ENCODE measurements at regions not wholly inside any gene's neighbourhood (a gene's known extent, or its start where the extent isn't known, plus 50 kb on each side); places are given as distances from the start of the nearest gene placed in this dataset.

DNA sequence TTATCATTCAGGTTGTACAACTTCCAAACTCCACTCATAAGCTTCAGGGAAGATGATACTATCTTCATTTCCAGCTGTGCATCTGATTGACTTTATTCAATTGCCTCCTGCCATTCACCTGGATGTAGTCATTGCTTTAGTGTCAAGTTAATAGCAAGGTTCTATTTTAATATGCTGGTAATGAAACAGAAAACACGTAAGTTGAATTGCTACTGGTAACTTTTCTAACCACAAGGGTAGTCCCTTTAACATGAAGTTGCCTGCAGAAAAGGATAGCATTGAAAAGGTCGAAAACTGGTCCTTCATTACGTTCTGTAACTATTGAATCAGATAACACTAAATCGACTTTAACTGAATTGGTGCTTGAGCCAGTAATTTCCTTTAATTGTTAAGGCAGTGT is 459.4 kb upstream of the CDH6 start:
- H3K36me3 Mint-ChIP-seq, result no peaks in the 10 kb centered on the region
- H3K4me3 Mint-ChIP-seq, result no peak overlapping the region
- no peaks in the 10 kb centered on the region for H3K27me3 Mint-ChIP-seq
- peaks cover 3% of the 10 kb centered on the region for H3K9me3 Mint-ChIP-seq
- DNase-seq (no peak), ATAC-seq (ENCODE audit: low read depth) (no peak)
- POLR2A ChIA-PET, result no interaction called here
- no peak overlapping the region for H3K27ac Mint-ChIP-seq
- H3K4me1 Mint-ChIP-seq, result no peaks in the 10 kb centered on the region

DNA sequence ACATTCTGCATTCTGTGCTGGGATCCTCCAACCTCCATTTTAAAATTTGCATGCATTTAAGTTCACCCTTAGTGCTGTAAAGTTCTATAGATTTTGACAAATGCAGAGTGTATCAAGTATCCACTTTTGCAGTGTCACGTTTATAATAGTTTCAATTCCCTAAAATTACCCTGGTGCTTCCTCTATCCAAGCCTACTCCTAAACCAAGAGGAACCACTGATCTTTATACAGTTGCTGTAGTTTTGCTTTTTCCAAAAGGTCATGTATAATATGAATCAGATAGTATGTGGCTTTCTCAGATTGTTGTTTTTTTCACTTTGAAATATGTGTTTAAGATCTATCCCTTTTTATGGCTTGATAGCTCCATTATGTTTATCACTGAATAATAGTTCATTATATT is 468.4 kb upstream of the CDH6 start:
- Mint-ChIP-seq H3K36me3 (no peaks in the 10 kb centered on the region), H3K4me3 (no peak overlapping the region), H3K27ac (no peak overlapping the region), H3K27me3 (no peaks in the 10 kb centered on the region), H3K9me3 (peaks cover 1% of the 10 kb centered on the region), H3K4me1 (no peaks in the 10 kb centered on the region)
- POLR2A ChIA-PET, result no interaction called here
- ATAC-seq (ENCODE audit: low read depth) (no peak), DNase-seq (no peak)

DNA sequence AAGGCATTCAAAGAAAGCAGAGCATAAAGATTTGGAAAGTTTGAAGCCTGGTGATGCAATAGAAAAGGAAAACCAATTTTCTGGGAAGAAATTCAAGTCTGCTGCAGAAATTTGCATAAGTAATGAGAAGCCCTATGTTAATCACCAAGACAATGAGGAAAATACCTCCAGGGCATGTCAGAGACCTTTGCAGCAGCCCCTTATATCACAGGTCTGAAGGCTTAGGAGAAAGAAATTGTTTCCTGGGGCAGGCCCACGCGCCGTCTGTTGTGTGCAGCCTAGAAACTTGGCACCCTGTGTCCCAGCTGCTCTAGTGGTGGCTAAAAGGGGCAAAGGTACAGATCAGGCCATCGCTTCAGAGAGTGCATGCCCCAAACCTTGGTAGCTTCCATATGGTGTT is 495.3 kb upstream of the CDH6 start:
- POLR2A ChIA-PET, result no interaction called here
- Mint-ChIP-seq H3K4me3 (no peak overlapping the region), H3K27me3 (no peaks in the 10 kb centered on the region), H3K4me1 (no peaks in the 10 kb centered on the region), H3K36me3 (no peaks in the 10 kb centered on the region), H3K27ac (no peak overlapping the region), H3K9me3 (peaks cover 10% of the 10 kb centered on the region)
- ATAC-seq (ENCODE audit: low read depth) (no peak), DNase-seq (no peak)

DNA sequence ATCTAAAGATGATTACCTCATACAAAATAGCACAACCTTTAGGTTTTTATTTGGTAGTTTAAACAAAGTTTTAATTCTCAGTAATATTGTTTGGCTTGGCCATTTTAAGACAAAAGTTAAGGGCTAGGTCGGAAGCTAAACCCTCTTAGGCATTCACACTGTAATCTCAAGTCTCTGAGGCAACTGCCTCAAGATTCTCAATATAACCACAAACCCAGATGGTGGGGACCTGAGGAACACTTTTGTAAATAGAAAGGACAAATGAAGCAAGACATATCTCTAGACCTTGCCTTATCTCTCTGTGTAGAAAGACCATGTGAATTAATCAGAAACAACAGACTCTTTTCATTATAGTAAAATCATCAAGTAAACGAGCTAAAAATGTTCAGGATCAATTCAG is 500.2 kb upstream of the CDH6 start:
- H3K9me3 Mint-ChIP-seq, result peaks cover 3% of the 10 kb centered on the region
- no peaks in the 10 kb centered on the region for H3K27me3 Mint-ChIP-seq
- POLR2A ChIA-PET, result no interaction called here

DNA sequence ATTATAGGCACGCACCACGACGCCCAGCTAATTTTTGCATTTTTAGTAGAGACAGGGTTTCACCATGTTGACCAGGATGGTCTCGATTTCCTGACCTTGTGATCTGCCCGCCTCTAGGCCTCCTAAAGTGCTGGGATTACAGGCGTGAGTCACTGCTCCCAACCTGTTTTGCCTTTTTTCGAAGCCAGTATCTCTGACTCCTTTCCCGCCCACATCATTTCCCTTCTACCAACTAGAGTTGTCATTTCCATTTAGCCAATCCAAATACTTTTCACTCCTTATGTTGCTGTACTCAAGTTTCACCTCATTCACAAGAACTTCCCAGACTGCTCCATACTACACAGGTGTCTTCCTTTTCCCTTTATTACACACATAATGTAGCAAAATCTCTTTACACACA is 502.6 kb upstream of the CDH6 start:
- no peak overlapping the region for H3K4me3 Mint-ChIP-seq
- no peaks in the 10 kb centered on the region for H3K4me1 Mint-ChIP-seq
- POLR2A ChIA-PET, result no interaction called here

More for the DNA sequence above, 500.2 kb upstream of the CDH6 start:
- Mint-ChIP-seq H3K4me1 (no peaks in the 10 kb centered on the region), H3K36me3 (no peaks in the 10 kb centered on the region), H3K27ac (no peak overlapping the region), H3K4me3 (no peak overlapping the region)
- ATAC-seq (ENCODE audit: low read depth), result no peak
- DNase-seq, result no peak

DNA sequence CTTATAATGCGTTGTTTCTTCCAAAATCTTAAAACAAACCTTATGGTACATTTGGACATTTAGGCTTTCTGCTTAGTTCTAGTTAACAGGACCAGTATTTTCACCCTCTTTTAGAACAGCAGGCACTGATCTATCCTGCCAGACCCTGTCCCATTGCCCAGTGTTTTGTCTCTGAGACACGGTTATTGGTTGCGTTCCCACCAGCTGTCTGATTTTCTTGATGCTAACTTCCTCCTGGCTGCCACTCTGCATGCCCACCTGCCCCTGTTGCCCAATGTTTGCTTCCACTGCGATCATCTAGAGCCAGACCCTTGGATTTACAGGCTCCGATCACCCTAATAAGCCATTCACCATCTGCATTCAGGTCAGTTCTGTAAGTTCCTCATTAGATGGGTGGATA is 506.0 kb upstream of the CDH6 start:
- no peak for ATAC-seq (ENCODE audit: low read depth)
- POLR2A ChIA-PET, result no interaction called here
- Mint-ChIP-seq H3K36me3 (no peaks in the 10 kb centered on the region), H3K27ac (no peak overlapping the region), H3K9me3 (peaks cover 3% of the 10 kb centered on the region), H3K4me1 (no peaks in the 10 kb centered on the region), H3K4me3 (no peak overlapping the region), H3K27me3 (no peaks in the 10 kb centered on the region)
- no peak for DNase-seq

More for the DNA sequence above, 502.6 kb upstream of the CDH6 start:
- no peak overlapping the region for H3K27ac Mint-ChIP-seq
- DNase-seq (no peak), ATAC-seq (ENCODE audit: low read depth) (no peak)
- H3K27me3 Mint-ChIP-seq, result no peaks in the 10 kb centered on the region
- peaks cover 3% of the 10 kb centered on the region for H3K9me3 Mint-ChIP-seq
- no peaks in the 10 kb centered on the region for H3K36me3 Mint-ChIP-seq

DNA sequence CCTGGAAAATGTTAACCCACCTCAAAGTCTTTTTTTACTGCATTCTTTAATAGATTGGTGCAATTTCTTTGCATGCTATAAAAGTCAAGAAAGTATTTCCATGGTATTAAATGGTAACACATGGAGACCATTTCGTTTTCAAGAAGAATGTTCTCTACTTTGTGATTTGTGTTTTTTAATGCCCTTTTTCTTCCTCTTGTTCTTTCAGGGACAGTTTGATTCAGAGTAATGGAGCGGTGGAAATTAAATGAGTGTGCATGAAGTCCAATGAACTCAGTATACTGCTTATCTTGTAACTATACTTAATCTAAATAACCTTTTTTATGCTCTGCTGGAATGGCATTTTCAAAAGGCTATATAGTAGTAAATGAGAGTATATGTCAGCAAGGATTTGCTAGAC is 507.0 kb upstream of the CDH6 start:
- H3K36me3 Mint-ChIP-seq, result no peaks in the 10 kb centered on the region
- ATAC-seq (ENCODE audit: low read depth) (no peak), DNase-seq (no peak)
- no peak overlapping the region for H3K27ac Mint-ChIP-seq
- no peaks in the 10 kb centered on the region for H3K27me3 Mint-ChIP-seq
- POLR2A ChIA-PET, result no interaction called here
- peaks cover 3% of the 10 kb centered on the region for H3K9me3 Mint-ChIP-seq
- H3K4me1 Mint-ChIP-seq, result no peaks in the 10 kb centered on the region
- H3K4me3 Mint-ChIP-seq, result no peak overlapping the region

DNA sequence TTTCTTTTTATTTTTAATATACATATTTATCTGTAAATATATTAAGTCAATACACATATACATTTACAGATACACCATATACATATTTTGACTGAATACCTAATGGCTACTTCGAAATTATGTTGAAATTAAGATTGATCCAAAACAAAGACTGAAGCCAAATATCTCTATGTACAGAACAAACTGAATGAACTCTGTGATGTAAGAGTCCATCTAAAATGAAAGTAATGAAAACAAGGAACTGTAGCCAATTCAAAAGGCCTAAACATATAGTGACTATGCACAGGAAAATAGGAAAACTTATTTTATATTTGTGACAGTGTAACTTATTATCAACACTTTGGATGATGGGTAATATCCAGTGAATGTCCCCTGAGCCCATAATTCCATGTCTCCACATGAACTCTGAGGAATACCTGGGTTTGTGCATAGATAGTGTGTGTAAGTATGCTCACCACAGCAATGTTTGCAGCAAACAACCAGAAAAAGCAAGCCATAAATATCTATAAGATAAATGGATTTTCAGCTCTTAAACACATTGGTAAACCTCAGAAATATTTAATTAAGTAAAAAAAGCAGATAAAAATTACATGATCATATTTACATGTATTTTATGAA is 517.2 kb upstream of the CDH6 start:
- DNase-seq (no peak), ATAC-seq (ENCODE audit: low read depth) (no peak)
- Mint-ChIP-seq H3K27me3 (no peaks in the 10 kb centered on the region), H3K27ac (no peak overlapping the region), H3K9me3 (peaks cover 13% of the 10 kb centered on the region), H3K36me3 (no peaks in the 10 kb centered on the region), H3K4me1 (no peaks in the 10 kb centered on the region), H3K4me3 (no peak overlapping the region)
- POLR2A ChIA-PET, result no interaction called here

DNA sequence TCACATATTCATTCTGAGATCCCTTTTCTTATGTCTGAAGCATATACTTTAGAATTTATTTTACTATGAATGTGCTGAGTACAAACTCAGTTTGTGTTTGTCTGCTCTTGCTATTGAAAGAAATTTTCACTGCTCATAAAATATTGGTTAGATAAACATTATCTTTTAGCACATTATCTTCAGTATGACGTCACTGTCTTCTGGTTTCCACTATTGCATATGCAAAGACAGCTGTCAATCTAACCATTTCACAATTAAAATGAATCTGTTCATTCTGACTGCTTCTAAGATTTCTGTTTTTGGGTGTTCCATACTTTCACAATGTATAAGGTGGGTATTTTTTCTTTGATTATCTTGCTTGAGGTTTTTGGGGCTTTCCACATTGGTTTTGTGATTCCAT is 526.2 kb upstream of the CDH6 start:
- Mint-ChIP-seq H3K27ac (no peak overlapping the region), H3K27me3 (no peaks in the 10 kb centered on the region), H3K36me3 (no peaks in the 10 kb centered on the region), H3K4me1 (no peaks in the 10 kb centered on the region), H3K9me3 (peaks cover 4% of the 10 kb centered on the region), H3K4me3 (no peak overlapping the region)
- POLR2A ChIA-PET, result no interaction called here
- DNase-seq (no peak), ATAC-seq (ENCODE audit: low read depth) (no peak)

DNA sequence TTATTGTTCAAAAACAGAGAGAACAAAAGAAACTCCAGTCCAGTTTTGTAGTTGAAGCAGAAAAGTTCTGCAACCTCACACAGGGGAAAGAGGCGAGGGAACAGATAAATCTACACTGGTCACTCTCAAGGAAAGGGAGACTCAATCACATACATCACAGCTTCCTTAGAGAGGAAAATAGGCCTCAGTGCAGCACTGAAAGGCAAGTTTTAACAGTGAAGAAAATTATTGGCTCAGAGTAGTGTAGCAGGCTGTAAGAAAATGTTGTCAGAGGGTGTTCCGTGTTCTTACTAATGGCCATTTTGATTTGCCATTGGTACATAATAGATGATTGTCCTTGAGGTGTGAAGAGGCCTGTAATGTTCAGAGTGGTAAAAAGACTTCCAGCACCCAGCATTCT is 530.0 kb upstream of the CDH6 start:
- Mint-ChIP-seq H3K27me3 (no peaks in the 10 kb centered on the region), H3K36me3 (no peaks in the 10 kb centered on the region), H3K9me3 (peaks cover 9% of the 10 kb centered on the region), H3K4me1 (no peaks in the 10 kb centered on the region), H3K27ac (no peak overlapping the region), H3K4me3 (no peak overlapping the region)
- no peak for ATAC-seq (ENCODE audit: low read depth)
- DNase-seq, result no peak
- POLR2A ChIA-PET, result no interaction called here

DNA sequence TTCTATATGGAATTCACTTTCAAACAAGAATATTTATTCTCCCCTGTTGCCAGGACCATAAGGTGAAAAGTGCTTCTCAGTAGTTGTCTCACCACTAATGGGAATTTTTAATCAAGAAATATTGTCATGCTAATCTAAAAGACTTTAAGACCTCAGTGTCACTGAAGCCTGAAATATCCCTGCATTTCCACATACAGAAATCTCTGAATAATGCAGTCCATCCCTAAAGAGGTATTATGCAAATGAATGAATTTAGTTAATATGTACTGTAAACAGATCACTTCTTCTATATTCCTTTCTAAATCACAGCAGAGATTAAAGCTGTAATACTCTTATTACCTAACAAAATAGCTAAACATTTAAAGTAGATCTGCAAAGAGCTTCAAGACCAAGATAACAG is 531.1 kb upstream of the CDH6 start:
- no peak for DNase-seq
- ATAC-seq (ENCODE audit: low read depth), result no peak
- peaks cover 12% of the 10 kb centered on the region for H3K9me3 Mint-ChIP-seq
- no peak overlapping the region for H3K27ac Mint-ChIP-seq
- H3K4me3 Mint-ChIP-seq, result no peak overlapping the region
- H3K4me1 Mint-ChIP-seq, result no peaks in the 10 kb centered on the region
- H3K27me3 Mint-ChIP-seq, result no peaks in the 10 kb centered on the region
- POLR2A ChIA-PET, result no interaction called here
- no peaks in the 10 kb centered on the region for H3K36me3 Mint-ChIP-seq

DNA sequence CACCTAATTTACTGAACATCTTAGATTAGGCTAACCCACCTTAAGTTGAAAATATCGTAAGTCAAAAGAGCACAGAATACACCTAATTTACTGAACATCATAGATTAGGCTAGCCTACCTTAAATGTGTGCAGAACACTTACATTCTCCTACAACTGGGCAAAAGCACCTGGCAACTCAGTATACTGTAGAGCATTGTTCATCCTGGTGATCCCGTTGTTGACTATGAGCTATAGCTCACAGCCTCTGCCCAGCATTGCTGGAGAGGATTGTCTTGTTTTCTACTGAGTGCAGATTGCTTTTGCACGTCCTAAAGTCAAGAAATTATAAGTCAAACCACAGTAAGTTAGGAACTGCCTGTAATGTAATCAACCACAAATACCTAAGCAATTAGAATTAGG is 531.8 kb upstream of the CDH6 start:
- DNase-seq (no peak), ATAC-seq (ENCODE audit: low read depth) (no peak)
- Mint-ChIP-seq H3K27me3 (no peaks in the 10 kb centered on the region), H3K9me3 (peaks cover 15% of the 10 kb centered on the region), H3K36me3 (no peaks in the 10 kb centered on the region), H3K4me3 (no peak overlapping the region), H3K4me1 (no peaks in the 10 kb centered on the region), H3K27ac (no peak overlapping the region)
- POLR2A ChIA-PET, result no interaction called here

DNA sequence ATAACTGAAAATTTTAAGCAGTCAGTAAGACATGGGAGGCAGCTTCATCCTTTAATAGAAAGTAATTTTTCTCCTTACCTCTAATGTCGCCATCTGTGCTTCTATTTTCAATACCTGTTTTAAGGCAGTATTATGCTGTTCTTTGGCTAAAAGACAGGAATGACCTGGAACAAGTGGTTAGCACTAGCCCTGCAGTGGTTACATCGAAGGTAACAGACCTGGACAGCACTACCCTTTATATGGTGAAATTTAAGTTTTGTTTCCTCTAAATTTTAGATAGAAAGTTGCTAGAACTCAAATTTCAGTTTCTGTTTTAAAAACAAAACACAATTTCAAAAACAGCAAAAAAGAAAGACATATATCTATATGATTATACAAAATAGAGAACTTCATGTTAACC is 534.1 kb upstream of the CDH6 start:
- H3K27me3 Mint-ChIP-seq, result no peaks in the 10 kb centered on the region
- no peaks in the 10 kb centered on the region for H3K36me3 Mint-ChIP-seq
- no peak for DNase-seq
- POLR2A ChIA-PET, result no interaction called here
- H3K9me3 Mint-ChIP-seq, result peaks cover 12% of the 10 kb centered on the region
- ATAC-seq (ENCODE audit: low read depth), result no peak
- no peak overlapping the region for H3K27ac Mint-ChIP-seq
- H3K4me3 Mint-ChIP-seq, result no peak overlapping the region
- no peaks in the 10 kb centered on the region for H3K4me1 Mint-ChIP-seq

DNA sequence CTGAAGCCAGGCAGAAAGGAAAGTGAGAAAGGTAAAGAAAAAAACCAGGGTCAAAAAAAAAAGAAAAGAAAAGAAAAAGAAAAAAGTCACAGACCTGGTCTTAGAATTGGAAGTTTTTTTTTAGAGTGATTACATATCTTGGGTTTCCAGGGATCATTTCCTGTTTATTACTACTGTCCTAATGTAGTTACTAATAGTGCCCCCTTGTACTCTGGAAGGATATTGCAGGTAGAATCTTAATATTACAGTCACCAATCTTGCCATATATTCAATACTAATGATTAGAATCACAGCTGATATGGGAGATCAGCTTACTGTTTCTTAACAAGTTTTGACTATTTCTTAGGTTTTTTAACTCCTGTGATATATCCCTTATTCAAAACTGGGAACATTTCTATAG is 543.2 kb upstream of the CDH6 start:
- DNase-seq, result no peak
- no peak overlapping the region for H3K27ac Mint-ChIP-seq
- POLR2A ChIA-PET, result no interaction called here
- H3K4me3 Mint-ChIP-seq, result no peak overlapping the region
- H3K36me3 Mint-ChIP-seq, result no peaks in the 10 kb centered on the region
- peaks cover 8% of the 10 kb centered on the region for H3K9me3 Mint-ChIP-seq
- no peaks in the 10 kb centered on the region for H3K27me3 Mint-ChIP-seq
- ATAC-seq (ENCODE audit: low read depth), result no peak
- H3K4me1 Mint-ChIP-seq, result no peaks in the 10 kb centered on the region

DNA sequence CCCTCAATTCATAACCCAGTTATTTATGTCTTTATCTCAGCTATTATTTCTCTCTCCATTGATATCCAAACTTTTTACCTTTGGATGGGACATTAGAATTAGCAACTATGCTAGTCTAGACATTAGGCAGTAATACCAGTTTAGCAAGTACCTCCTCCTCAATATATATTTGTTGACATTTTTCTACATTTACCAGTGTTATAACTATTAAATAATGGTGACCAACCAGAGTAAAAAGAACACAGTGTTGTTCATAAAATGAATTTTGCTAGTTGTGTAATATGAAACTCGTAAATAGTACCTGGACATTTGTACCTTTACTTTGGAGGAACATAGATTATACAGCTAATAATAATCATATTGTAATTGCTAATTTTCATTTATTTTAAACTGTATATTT is 554.6 kb upstream of the CDH6 start:
- Mint-ChIP-seq H3K4me1 (no peaks in the 10 kb centered on the region), H3K27ac (no peak overlapping the region), H3K27me3 (no peaks in the 10 kb centered on the region), H3K4me3 (no peak overlapping the region), H3K9me3 (peaks cover 4% of the 10 kb centered on the region), H3K36me3 (no peaks in the 10 kb centered on the region)
- DNase-seq (no peak), ATAC-seq (ENCODE audit: low read depth) (no peak)
- POLR2A ChIA-PET, result no interaction called here

Data from activated naive CD8-positive, alpha-beta T cell treated with anti-CD3 and anti-CD28 coated beads, Interleukin-2, amount 10 ng/mL, durations not matched to agents 7 days and 5 days (primary cell).